NCI-H82 treated with DMSO at 0.1 percent for 48 hours (cell line): ENCODE measurements at regions not wholly inside any gene's neighbourhood (a gene's known extent, or its start where the extent isn't known, plus 50 kb on each side); places are given as distances from the start of the nearest gene placed in this dataset.
A peak's percentile ranks its signal among the peaks of the same experiment; 100 is the strongest.

Experiments used
- DNase-seq: peaks from one replicate; lab custom pipeline; 2025; ENCODE audit not compliant: unreplicated experiment; lab: John Stamatoyannopoulos, UW

GRCh38 chr3:180743813-180744590 lies 64.7 kb upstream of the CCDC39 start:
- DNase-seq = peak; percentile 89

- DNase-seq = no peak
Measured at GRCh38 chr3:180747805-180748361, 68.6 kb upstream of the CCDC39 start.

GRCh38 chr3:180749322-180749721 lies 70.0 kb upstream of the CCDC39 start:
- DNase-seq = no peak

GRCh38 chr3:180749796-180750195 lies 70.5 kb upstream of the CCDC39 start:
- no peak for DNase-seq

- no peak for DNase-seq
Measured at GRCh38 chr3:180755556-180755955, 76.3 kb upstream of the CCDC39 start.

GRCh38 chr3:180762866-180763265 lies 83.6 kb upstream of the CCDC39 start:
- no peak for DNase-seq

- no peak for DNase-seq
Measured at GRCh38 chr3:180764481-180764880, 85.2 kb upstream of the CCDC39 start.

- DNase-seq = no peak
Measured at GRCh38 chr3:180770639-180771038, 91.3 kb upstream of the CCDC39 start.

GRCh38 chr3:180776433-180776832 lies 97.1 kb upstream of the CCDC39 start:
- no peak for DNase-seq

- DNase-seq = no peak
Measured at GRCh38 chr3:180782195-180782984, 103.1 kb upstream of the CCDC39 start.

GRCh38 chr3:180786227-180786626 lies 106.9 kb upstream of the CCDC39 start:
- DNase-seq = peak; percentile 97

- DNase-seq = no peak
Measured at GRCh38 chr3:180789774-180790173, 110.5 kb upstream of the CCDC39 start.

GRCh38 chr3:180798197-180798596 lies 114.3 kb upstream of the FXR1 start:
- no peak for DNase-seq

- DNase-seq = no peak
Measured at GRCh38 chr3:180802837-180803236, 109.6 kb upstream of the FXR1 start.

GRCh38 chr3:180804916-180805315 lies 107.6 kb upstream of the FXR1 start:
- DNase-seq = no peak

- DNase-seq = no peak
Measured at GRCh38 chr3:180808823-180809575, 103.5 kb upstream of the FXR1 start.

- DNase-seq = no peak
Measured at GRCh38 chr3:180820400-180820799, 92.1 kb upstream of the FXR1 start.

- DNase-seq = no peak
Measured at GRCh38 chr3:180825964-180826363, 86.5 kb upstream of the FXR1 start.

- no peak for DNase-seq
Measured at GRCh38 chr3:180827171-180827570, 85.3 kb upstream of the FXR1 start.

- DNase-seq = no peak
Measured at GRCh38 chr3:180828001-180828720, 84.3 kb upstream of the FXR1 start.
